Adrenal gland (tissue), 5 donors: ENCODE measurements at regions not wholly inside any gene's neighbourhood (a gene's known extent, or its start where the extent isn't known, plus 50 kb on each side); places are given as distances from the start of the nearest gene placed in this dataset.

Experiments
- CTCF ChIP-seq, 6 experiments: fragments of 450-650 bp in 4 of 6; fragments of 200-600 bp in 2 of 6; sonication (generic) in 1 of 6; IDR thresholded peaks; 1 replicate in 5 of 6; 2 replicates in 1 of 6; pipeline versions ENCODE4 v1.5.1 to v1.8.0; 2016 to 2021; ENCODE audit warnings: antibody characterized with exemption in 6 of 6, mild to moderate bottlenecking in 2 of 6, moderate library complexity in 1 of 6
- POLR2A ChIP-seq, 2 donors: fragments of 450-650 bp; IDR thresholded peaks; one replicate each; pipeline ENCODE4 v1.6.1; 2017; ENCODE audit warnings: antibody characterized with exemption in 2 of 2, mild to moderate bottlenecking in 2 of 2, moderate library complexity in 1 of 2
- donor health status: DM: no; HTN: no; CAD: no.

GRCh38 chr9:27800159-27800558 is 226.9 kb upstream of the C9orf72 start:
- TF ChIP-seq CTCF (IDR thresholded peaks at IDR 0.05) (no peak), POLR2A (IDR thresholded peaks at IDR 0.05) (no peak)
